ENCODE measurements at regions not wholly inside any gene's neighbourhood (a gene's known extent, or its start where the extent isn't known, plus 50 kb on each side); places are given as distances from the start of the nearest gene placed in this dataset.

- no peak for TF ChIP-seq POLR2A (IDR thresholded peaks at IDR 0.05; ENCODE audit: low read depth, low read length)
- no peak for TF ChIP-seq CTCF (IDR thresholded peaks at IDR 0.05; ENCODE audit: extremely low read depth in 1 of 2, insufficient read depth in 1 of 2, low read depth in 1 of 2, low read length in 2 of 2)
- TF ChIP-seq EZH2 (IDR thresholded peaks at IDR 0.05; ENCODE audit: borderline replicate concordance, low read depth, low read length, severe bottlenecking): no peak
Observed at GRCh38 chr4:3387154-3387942, 54.4 kb upstream of the HGFAC start.
